Panc1 (cell line): ENCODE measurements at regions not wholly inside any gene's neighbourhood (a gene's known extent, or its start where the extent isn't known, plus 50 kb on each side); places are given as distances from the start of the nearest gene placed in this dataset.

Source experiments
- ATAC-seq: fragments of 200-7000 bp; cut with Tn5 transposase; 2 replicates; pipeline ENCODE4 v1.9.1; 2020; ENCODE audit warnings: mild to moderate bottlenecking, moderate library complexity
- BruUV-seq: library from RNA; stranded (reverse); fragments of 400-500 nt; replicated peaks from 2 replicates; lab custom pipeline; 2021; lab: Mats Ljungman, UMichigan
- CTCF ChIA-PET: fragments of 300-600 bp; sonication (Branson Sonifier 250); formaldehyde crosslinking; loops from one replicate; lab custom pipeline; 2022; ENCODE audit warnings: antibody characterized with exemption; lab: Charles Lee
- POLR2A ChIA-PET: fragments of 300-600 bp; sonication (Branson Sonifier 250); formaldehyde crosslinking; loops from one replicate; lab custom pipeline; 2022; ENCODE audit warnings: antibody characterized with exemption; lab: Charles Lee
- DNase-seq: peaks from one replicate; pipeline ENCODE4 v3.0.0-alpha.2; 2010; ENCODE audit warnings: low read depth, low spot score
- H3K27ac ChIP-seq: 2 replicates; pipeline ENCODE4 v1.5.1; 2011; ENCODE audit warnings: mild to moderate bottlenecking, low read length, inconsistent platforms
- H3K27me3 ChIP-seq: fragments of 200-500 bp; sonication (Bioruptor generic); 2 replicates; pipeline ENCODE4 v1.6.0; 2014; ENCODE audit warnings: low read length, inconsistent platforms; ENCODE audit not compliant: control insufficient read depth, insufficient read depth
- H3K36me3 ChIP-seq: fragments of 200-500 bp; sonication (Bioruptor generic); 2 replicates; pipeline ENCODE4 v1.5.1; 2014; ENCODE audit warnings: inconsistent platforms, mild to moderate bottlenecking, low read length, moderate library complexity; ENCODE audit not compliant: control insufficient read depth, insufficient read depth
- H3K4me1 ChIP-seq: 2 replicates; pipeline ENCODE4 v1.5.1; 2011; ENCODE audit warnings: inconsistent platforms, mild to moderate bottlenecking, low read length, moderate library complexity; ENCODE audit not compliant: control insufficient read depth, insufficient read depth
- H3K4me3 ChIP-seq, 2 experiments: 2 replicates each; pipeline ENCODE4 v1.5.1; 2011 to 2012; ENCODE audit warnings: low read depth in 2 of 2, low read length in 2 of 2, mild to moderate bottlenecking in 2 of 2, inconsistent platforms in 1 of 2, moderate library complexity in 1 of 2
- H3K9me3 ChIP-seq: fragments of 200-500 bp; sonication (Bioruptor generic); 2 replicates; pipeline ENCODE4 v1.5.1; 2014; ENCODE audit warnings: low read depth, mild to moderate bottlenecking, inconsistent platforms, low read length, moderate library complexity; ENCODE audit not compliant: control insufficient read depth, insufficient read depth
- POLR2AphosphoS5 ChIP-seq: IDR thresholded peaks from 2 replicates; pipeline ENCODE4 v1.6.1; 2012; ENCODE audit warnings: mild to moderate bottlenecking, low read depth, low read length, moderate library complexity
- SIN3A ChIP-seq: IDR thresholded peaks from 2 replicates; pipeline ENCODE4 v1.6.1; 2012; ENCODE audit warnings: low read depth, mild to moderate bottlenecking, low read length, moderate library complexity, borderline replicate concordance; ENCODE audit not compliant: insufficient read depth
- TCF7L2 ChIP-seq: IDR thresholded peaks from 2 replicates; pipeline ENCODE4 v1.6.1; 2011; ENCODE audit warnings: mild to moderate bottlenecking, low read depth, low read length, inconsistent platforms
- in situ Hi-C: cut with HindIII; loops from 2 replicates; pipeline ENCODE4 v1.10.0; 2016; ENCODE audit warnings: low sequenced_read_pairs, low pct_unique_long_range_greater_than_20kb
- intact Hi-C: fragments of 100-400 bp; cut with micrococcal nuclease; formaldehyde crosslinking; loops from one replicate; pipeline ENCODE4 v1.10.0; 2022; ENCODE audit not compliant: unreplicated experiment
- TF ChIP-seq, protein P1 (sequence below), 2 experiments: IDR thresholded peaks; 2 replicates each; pipeline ENCODE4 v1.6.1; 2011 to 2012; ENCODE audit warnings: low read depth in 2 of 2, control low read depth in 1 of 2, low read length in 1 of 2, mild to moderate bottlenecking in 1 of 2, moderate library complexity in 1 of 2; ENCODE audit not compliant: insufficient read depth in 1 of 2
- TF ChIP-seq, protein P2 (sequence below): fragments of 450-650 bp; IDR thresholded peaks from 2 replicates; pipeline ENCODE4 v1.5.1; 2017; ENCODE audit warnings: mild to moderate bottlenecking

DNA sequence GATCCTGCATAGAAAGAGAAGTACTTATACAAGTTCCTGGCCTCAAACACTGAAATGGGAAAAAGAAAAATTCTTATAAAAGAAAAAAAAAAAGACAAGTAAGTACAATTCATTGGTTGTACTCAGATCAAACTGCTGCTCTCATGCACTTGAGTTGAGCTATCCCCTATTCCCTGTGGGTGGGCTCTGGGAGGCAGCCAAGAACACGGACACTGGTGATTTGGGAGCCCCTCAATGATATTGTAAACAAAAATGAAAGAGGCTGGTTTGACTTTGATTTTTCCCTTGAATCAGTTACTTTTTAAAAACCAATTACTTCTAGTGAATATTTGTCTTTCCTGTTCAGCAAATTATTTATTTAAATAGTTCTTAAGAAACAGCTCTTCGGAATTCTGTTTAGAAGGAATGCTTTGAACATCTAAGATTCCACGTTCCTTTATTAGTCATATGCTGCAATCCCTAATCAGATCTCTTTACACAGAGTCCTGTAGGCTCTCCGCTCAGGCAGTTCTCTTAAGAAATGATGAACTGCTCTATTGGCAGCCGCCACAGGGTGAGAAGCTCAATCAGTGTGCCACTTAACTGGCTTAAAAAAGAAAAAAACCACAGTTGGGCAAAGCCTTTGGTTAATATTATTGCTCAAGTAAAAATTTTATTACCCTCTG, 225.1 kb downstream of the TMEM182 start:
- POLR2A ChIA-PET = no interaction called here
- in situ Hi-C loops = no loop called here
- CTCF ChIA-PET = no interaction called here

DNA sequence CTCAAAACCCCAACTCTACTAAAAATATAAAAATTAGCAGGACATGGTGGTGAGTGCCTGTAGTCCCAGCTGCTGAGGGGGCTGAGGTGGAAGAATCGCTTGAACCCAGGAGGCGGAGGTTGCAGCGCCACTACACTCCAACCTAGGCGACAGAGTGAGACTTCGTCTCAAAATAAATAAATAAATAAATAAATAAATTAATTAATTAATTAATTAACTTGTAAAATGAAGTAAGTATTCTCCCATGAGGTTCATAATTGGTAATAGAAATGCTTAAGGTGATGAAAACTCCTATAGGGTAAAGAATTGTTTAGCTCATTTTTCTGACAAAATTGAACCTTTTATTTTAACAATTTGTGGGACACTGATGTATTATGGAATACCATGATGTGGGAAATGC, 230.8 kb downstream of the TMEM182 start:
- H3K27ac ChIP-seq = no peak overlapping the region
- no peak for DNase-seq
- in situ Hi-C loops (no loop called here), intact Hi-C loops (no loop called here)
- no peaks in the 10 kb centered on the region for H3K36me3 ChIP-seq
- TF ChIP-seq SIN3A = no peak
- TF ChIP-seq, protein P1, sequence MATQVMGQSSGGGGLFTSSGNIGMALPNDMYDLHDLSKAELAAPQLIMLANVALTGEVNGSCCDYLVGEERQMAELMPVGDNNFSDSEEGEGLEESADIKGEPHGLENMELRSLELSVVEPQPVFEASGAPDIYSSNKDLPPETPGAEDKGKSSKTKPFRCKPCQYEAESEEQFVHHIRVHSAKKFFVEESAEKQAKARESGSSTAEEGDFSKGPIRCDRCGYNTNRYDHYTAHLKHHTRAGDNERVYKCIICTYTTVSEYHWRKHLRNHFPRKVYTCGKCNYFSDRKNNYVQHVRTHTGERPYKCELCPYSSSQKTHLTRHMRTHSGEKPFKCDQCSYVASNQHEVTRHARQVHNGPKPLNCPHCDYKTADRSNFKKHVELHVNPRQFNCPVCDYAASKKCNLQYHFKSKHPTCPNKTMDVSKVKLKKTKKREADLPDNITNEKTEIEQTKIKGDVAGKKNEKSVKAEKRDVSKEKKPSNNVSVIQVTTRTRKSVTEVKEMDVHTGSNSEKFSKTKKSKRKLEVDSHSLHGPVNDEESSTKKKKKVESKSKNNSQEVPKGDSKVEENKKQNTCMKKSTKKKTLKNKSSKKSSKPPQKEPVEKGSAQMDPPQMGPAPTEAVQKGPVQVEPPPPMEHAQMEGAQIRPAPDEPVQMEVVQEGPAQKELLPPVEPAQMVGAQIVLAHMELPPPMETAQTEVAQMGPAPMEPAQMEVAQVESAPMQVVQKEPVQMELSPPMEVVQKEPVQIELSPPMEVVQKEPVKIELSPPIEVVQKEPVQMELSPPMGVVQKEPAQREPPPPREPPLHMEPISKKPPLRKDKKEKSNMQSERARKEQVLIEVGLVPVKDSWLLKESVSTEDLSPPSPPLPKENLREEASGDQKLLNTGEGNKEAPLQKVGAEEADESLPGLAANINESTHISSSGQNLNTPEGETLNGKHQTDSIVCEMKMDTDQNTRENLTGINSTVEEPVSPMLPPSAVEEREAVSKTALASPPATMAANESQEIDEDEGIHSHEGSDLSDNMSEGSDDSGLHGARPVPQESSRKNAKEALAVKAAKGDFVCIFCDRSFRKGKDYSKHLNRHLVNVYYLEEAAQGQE (IDR thresholded peaks at IDR 0.05; ENCODE audit: insufficient read depth in 1 of 2, low read depth in 2 of 2, low read length in 1 of 2) = no peak
- TF ChIP-seq, protein P2, sequence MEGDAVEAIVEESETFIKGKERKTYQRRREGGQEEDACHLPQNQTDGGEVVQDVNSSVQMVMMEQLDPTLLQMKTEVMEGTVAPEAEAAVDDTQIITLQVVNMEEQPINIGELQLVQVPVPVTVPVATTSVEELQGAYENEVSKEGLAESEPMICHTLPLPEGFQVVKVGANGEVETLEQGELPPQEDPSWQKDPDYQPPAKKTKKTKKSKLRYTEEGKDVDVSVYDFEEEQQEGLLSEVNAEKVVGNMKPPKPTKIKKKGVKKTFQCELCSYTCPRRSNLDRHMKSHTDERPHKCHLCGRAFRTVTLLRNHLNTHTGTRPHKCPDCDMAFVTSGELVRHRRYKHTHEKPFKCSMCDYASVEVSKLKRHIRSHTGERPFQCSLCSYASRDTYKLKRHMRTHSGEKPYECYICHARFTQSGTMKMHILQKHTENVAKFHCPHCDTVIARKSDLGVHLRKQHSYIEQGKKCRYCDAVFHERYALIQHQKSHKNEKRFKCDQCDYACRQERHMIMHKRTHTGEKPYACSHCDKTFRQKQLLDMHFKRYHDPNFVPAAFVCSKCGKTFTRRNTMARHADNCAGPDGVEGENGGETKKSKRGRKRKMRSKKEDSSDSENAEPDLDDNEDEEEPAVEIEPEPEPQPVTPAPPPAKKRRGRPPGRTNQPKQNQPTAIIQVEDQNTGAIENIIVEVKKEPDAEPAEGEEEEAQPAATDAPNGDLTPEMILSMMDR = no peak
- no peak for TF ChIP-seq POLR2AphosphoS5
- TF ChIP-seq TCF7L2 = no peak
- no peaks in the 10 kb centered on the region for H3K27me3 ChIP-seq
- no peak for ATAC-seq
- BruUV-seq = no TSS peak
- H3K4me1 ChIP-seq = no peaks in the 10 kb centered on the region
- CTCF ChIA-PET = no interaction called here
- H3K9me3 ChIP-seq = no peaks in the 10 kb centered on the region
- POLR2A ChIA-PET = no interaction called here
- H3K4me3 ChIP-seq = no peak overlapping the region

More for the DNA sequence above, 225.1 kb downstream of the TMEM182 start:
- DNase-seq (no peak), ATAC-seq (no peak)
- no peak for TF ChIP-seq TCF7L2
- TF ChIP-seq SIN3A = no peak
- TF ChIP-seq, protein P1 (IDR thresholded peaks at IDR 0.05; ENCODE audit: insufficient read depth in 1 of 2, low read depth in 2 of 2, low read length in 1 of 2) = no peak
- TF ChIP-seq POLR2AphosphoS5 = no peak
- TF ChIP-seq, protein P2 = no peak
- H3K36me3 ChIP-seq = no peaks in the 10 kb centered on the region
- intact Hi-C loops = no loop called here
- no peaks in the 10 kb centered on the region for H3K4me1 ChIP-seq
- no peaks in the 10 kb centered on the region for H3K9me3 ChIP-seq
- BruUV-seq = no TSS peak
- no peaks in the 10 kb centered on the region for H3K27me3 ChIP-seq
- no peak overlapping the region for H3K27ac ChIP-seq
- no peak overlapping the region for H3K4me3 ChIP-seq
